ENCODE measurements at regions not wholly inside any gene's neighbourhood (a gene's known extent, or its start where the extent isn't known, plus 50 kb on each side); places are given as distances from the start of the nearest gene placed in this dataset.

DNA sequence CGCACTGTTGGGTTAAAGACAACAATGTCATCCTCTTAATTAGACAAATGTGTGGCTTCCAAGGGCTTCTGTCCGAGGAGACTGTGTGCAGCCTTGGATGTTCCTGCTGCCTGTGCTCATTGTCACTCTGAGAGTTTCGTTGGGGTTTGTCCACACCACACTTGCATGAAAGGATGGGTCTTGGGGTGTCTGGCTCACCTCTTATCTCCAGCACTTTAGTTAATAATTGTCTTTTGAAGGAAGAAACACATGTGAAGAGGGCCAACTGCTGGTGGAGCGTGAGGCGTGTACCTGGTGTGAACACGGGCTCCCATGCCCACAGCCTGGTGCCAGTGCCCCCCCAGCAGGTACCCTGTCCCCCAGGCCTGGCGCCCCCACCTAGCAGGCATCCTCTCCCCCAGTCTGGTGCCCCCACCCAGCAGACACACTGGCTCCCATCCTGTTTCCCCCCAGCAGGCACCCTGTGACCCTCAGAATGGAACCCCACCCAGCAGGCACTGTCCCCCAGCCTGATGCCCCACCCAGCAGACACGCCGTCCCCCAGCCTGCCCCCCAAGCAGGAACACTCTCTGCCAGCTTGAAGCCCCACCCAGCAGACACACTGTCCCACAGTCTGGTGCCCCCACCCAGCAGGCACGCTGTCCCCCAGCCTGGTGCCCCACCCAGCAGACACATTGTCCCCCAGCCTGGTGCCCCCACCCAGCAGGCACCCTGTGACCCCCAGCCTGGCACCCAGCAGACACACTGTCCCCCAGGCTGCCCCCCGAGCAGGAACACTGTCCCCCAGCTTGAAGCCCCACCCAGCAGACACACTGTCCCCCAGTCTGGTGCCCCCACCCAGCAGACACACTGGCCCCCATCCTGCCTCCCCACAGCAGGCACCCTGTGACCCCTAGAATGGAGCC is 96.3 kb upstream of the TMEM18 start:
- no peak for DNase-seq
- Histone ChIP-seq H3K27me3 (ENCODE audit: insufficient read depth) (no peaks in the 10 kb centered on the region), H3K9me3 (no peaks in the 10 kb centered on the region), H4K20me1 (ENCODE audit: insufficient read depth) (no peaks in the 10 kb centered on the region), H3K4me2 (no peak overlapping the region), H3K27ac (ENCODE audit: low read depth in 2 of 2, low read length in 1 of 2) (no peak overlapping the region), H3K9ac (no peak overlapping the region), H3K9me2 (no peaks in the 10 kb centered on the region), H3K79me2 (ENCODE audit: insufficient read depth) (no peaks in the 10 kb centered on the region), H3K4me1 (ENCODE audit: control insufficient read depth in 1 of 2, insufficient read depth in 2 of 2, low read depth in 1 of 2, low read length in 1 of 2) (peaks cover 0 to 3% of the 10 kb centered on the region in 2 experiments; a peak in 2 of 4 replicates), H2AFZ (ENCODE audit: low read depth) (no peak overlapping the region), H3K36me3 (replicated peaks in 1 of 2; ENCODE audit: control insufficient read depth in 1 of 2, insufficient read depth in 2 of 2, low read length in 1 of 2) (no peaks in the 10 kb centered on the region), H3F3A (replicated peaks; ENCODE audit: insufficient read depth) (no peaks in the 10 kb centered on the region), H3K4me3 (ENCODE audit: low read depth in 2 of 2, low read length in 1 of 2) (no peak overlapping the region)
- 46% methylated on average over 10 of the region's 11 CpGs for WGBS (ENCODE audit: low lambda C conversion rate)
- TF ChIP-seq EP300 (IDR thresholded peaks at IDR 0.05; ENCODE audit: borderline replicate concordance in 1 of 2, low read depth in 1 of 2, low read length in 1 of 2) = no peak
- TF ChIP-seq, protein P1, sequence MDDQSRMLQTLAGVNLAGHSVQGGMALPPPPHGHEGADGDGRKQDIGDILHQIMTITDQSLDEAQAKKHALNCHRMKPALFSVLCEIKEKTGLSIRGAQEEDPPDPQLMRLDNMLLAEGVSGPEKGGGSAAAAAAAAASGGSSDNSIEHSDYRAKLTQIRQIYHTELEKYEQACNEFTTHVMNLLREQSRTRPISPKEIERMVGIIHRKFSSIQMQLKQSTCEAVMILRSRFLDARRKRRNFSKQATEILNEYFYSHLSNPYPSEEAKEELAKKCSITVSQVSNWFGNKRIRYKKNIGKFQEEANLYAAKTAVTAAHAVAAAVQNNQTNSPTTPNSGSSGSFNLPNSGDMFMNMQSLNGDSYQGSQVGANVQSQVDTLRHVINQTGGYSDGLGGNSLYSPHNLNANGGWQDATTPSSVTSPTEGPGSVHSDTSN (IDR thresholded peaks at IDR 0.05) = no peak
- no peak for TF ChIP-seq TAF1 (IDR thresholded peaks at IDR 0.05; ENCODE audit: borderline replicate concordance, low read depth, low read length)
- TF ChIP-seq, protein P2, sequence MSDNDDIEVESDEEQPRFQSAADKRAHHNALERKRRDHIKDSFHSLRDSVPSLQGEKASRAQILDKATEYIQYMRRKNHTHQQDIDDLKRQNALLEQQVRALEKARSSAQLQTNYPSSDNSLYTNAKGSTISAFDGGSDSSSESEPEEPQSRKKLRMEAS (IDR thresholded peaks at IDR 0.05; ENCODE audit: low read depth) = no peak
- TF ChIP-seq ELF1 (IDR thresholded peaks at IDR 0.05) = no peak
- no peak for TF ChIP-seq SMC3 (IDR thresholded peaks at IDR 0.05; ENCODE audit: low read depth, low read length)
- no peak for TF ChIP-seq RFX5 (IDR thresholded peaks at IDR 0.05; ENCODE audit: low read length)
- TF ChIP-seq, protein P3, sequence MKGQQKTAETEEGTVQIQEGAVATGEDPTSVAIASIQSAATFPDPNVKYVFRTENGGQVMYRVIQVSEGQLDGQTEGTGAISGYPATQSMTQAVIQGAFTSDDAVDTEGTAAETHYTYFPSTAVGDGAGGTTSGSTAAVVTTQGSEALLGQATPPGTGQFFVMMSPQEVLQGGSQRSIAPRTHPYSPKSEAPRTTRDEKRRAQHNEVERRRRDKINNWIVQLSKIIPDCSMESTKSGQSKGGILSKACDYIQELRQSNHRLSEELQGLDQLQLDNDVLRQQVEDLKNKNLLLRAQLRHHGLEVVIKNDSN (IDR thresholded peaks at IDR 0.05; ENCODE audit: borderline replicate concordance, low read depth) = no peak
- TF ChIP-seq, protein P4, sequence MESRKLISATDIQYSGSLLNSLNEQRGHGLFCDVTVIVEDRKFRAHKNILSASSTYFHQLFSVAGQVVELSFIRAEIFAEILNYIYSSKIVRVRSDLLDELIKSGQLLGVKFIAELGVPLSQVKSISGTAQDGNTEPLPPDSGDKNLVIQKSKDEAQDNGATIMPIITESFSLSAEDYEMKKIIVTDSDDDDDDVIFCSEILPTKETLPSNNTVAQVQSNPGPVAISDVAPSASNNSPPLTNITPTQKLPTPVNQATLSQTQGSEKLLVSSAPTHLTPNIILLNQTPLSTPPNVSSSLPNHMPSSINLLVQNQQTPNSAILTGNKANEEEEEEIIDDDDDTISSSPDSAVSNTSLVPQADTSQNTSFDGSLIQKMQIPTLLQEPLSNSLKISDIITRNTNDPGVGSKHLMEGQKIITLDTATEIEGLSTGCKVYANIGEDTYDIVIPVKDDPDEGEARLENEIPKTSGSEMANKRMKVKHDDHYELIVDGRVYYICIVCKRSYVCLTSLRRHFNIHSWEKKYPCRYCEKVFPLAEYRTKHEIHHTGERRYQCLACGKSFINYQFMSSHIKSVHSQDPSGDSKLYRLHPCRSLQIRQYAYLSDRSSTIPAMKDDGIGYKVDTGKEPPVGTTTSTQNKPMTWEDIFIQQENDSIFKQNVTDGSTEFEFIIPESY (IDR thresholded peaks at IDR 0.05; ENCODE audit: borderline replicate concordance, low read depth) = no peak
- ChIA-PET CTCF (no interaction called here), POLR2A (no interaction called here)

DNA sequence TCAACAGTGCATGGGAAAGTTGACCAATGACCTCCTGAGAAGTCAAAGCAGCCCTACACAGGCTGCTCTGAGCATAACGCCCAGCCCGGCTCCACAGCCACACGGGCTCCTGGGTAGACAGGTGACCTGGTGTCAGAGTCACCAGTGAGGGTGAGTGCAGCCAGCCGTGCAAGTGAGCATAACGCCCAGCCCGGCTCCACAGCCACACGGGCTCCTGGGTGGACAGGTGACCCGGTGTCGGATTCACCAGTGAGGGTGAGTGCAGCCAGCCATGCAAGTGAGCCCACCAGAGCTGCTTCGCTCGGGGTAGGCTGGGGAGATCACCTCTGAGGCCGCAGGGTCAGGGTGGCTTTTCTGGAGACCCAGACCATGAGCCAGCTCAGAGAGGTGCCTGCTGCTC is 94.3 kb upstream of the TMEM18 start:
- Histone ChIP-seq H3K9me3 (no peaks in the 10 kb centered on the region), H4K20me1 (ENCODE audit: insufficient read depth) (no peaks in the 10 kb centered on the region), H3K36me3 (replicated peaks in 1 of 2; ENCODE audit: control insufficient read depth in 1 of 2, insufficient read depth in 2 of 2, low read length in 1 of 2) (no peaks in the 10 kb centered on the region), H3K9ac (no peak overlapping the region), H3K4me3 (ENCODE audit: low read depth in 2 of 2, low read length in 1 of 2) (no peak overlapping the region), H3F3A (replicated peaks; ENCODE audit: insufficient read depth) (no peaks in the 10 kb centered on the region), H2AFZ (ENCODE audit: low read depth) (no peak overlapping the region), H3K4me1 (ENCODE audit: control insufficient read depth in 1 of 2, insufficient read depth in 2 of 2, low read depth in 1 of 2, low read length in 1 of 2) (no peaks in the 10 kb centered on the region; a peak in 2 of 4 replicates), H3K79me2 (ENCODE audit: insufficient read depth) (no peaks in the 10 kb centered on the region), H3K4me2 (no peak overlapping the region), H3K9me2 (no peaks in the 10 kb centered on the region), H3K27me3 (ENCODE audit: insufficient read depth) (no peaks in the 10 kb centered on the region), H3K27ac (ENCODE audit: low read depth in 2 of 2, low read length in 1 of 2) (no peak overlapping the region)
- ChIA-PET CTCF (interaction anchor here (1.4 kb wide), 1 partner anchor 15 kb away, joined by 4 read pairs; no protein-coding TSS in a partner anchor), POLR2A (no interaction called here)
- TF ChIP-seq, protein P5, sequence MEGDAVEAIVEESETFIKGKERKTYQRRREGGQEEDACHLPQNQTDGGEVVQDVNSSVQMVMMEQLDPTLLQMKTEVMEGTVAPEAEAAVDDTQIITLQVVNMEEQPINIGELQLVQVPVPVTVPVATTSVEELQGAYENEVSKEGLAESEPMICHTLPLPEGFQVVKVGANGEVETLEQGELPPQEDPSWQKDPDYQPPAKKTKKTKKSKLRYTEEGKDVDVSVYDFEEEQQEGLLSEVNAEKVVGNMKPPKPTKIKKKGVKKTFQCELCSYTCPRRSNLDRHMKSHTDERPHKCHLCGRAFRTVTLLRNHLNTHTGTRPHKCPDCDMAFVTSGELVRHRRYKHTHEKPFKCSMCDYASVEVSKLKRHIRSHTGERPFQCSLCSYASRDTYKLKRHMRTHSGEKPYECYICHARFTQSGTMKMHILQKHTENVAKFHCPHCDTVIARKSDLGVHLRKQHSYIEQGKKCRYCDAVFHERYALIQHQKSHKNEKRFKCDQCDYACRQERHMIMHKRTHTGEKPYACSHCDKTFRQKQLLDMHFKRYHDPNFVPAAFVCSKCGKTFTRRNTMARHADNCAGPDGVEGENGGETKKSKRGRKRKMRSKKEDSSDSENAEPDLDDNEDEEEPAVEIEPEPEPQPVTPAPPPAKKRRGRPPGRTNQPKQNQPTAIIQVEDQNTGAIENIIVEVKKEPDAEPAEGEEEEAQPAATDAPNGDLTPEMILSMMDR (IDR thresholded peaks at IDR 0.05) = no peak
- TF ChIP-seq TCF12 (IDR thresholded peaks at IDR 0.05) = no peak
- TF ChIP-seq RCOR1 (IDR thresholded peaks at IDR 0.05; ENCODE audit: low read length) = no peak
- TF ChIP-seq, protein P4 (IDR thresholded peaks at IDR 0.05; ENCODE audit: borderline replicate concordance, low read depth) = no peak
- no peak for TF ChIP-seq YY1 (IDR thresholded peaks at IDR 0.05; ENCODE audit: low read depth)
- no peak for TF ChIP-seq RAD21 (IDR thresholded peaks at IDR 0.05; ENCODE audit: low read length)
- DNase-seq = no peak
- WGBS (ENCODE audit: low lambda C conversion rate) = 37% methylated on average over 11 of the region's 12 CpGs
